ENCODE measurements at regions not wholly inside any gene's neighbourhood (a gene's known extent, or its start where the extent isn't known, plus 50 kb on each side); places are given as distances from the start of the nearest gene placed in this dataset.

GRCh38 chr2:138960191-138960590 lies 180.0 kb upstream of the NXPH2 start:
- DNase-seq (ENCODE audit: missing footprints) (no peak), ATAC-seq (no peak)
- intact Hi-C loops (cut with DNase I): no loop called here

DNA sequence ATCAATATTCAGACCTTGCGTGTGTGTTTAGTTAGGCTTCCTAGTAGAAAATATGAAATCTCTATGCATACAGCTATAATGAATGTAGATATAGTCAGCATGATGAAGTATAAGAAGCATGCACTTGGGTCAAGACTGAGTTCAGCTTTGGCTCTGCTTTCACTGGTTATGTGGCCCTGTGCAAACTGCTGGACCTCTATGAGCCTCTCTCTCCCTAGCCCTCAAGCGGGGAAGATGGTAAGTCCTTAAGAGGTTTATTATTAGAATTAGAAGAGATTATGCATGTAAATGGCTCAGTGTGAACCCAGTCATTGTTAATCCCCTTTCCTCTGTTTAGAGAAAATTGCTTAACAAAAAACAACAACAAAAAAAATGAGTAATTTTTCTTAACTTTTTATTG lies 178.8 kb upstream of the NXPH2 start:
- intact Hi-C loops (cut with DNase I): no loop called here
- no peak for ATAC-seq
- DNase-seq (ENCODE audit: missing footprints): no peak

DNA sequence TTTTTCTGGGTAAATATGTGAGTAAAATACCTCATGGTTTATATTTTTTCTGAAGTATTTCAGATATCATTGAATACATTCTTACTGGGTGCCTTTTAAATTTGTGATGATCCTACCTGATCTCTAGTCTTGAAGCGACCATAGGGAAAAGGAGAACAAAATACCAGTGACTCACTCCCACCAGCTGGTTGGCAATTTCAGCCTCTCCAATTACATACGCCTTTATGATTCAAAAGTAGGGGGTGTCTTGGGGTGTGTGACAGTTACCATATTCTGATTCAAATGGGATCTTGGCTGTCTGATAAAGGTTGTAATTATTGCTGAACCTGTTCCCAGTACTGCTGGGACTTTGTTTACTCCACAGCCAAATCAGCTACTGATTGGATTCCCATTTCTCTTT lies 175.9 kb upstream of the NXPH2 start:
- intact Hi-C loops (cut with DNase I): no loop called here
- DNase-seq (ENCODE audit: missing footprints): no peak
- no peak for ATAC-seq

DNA sequence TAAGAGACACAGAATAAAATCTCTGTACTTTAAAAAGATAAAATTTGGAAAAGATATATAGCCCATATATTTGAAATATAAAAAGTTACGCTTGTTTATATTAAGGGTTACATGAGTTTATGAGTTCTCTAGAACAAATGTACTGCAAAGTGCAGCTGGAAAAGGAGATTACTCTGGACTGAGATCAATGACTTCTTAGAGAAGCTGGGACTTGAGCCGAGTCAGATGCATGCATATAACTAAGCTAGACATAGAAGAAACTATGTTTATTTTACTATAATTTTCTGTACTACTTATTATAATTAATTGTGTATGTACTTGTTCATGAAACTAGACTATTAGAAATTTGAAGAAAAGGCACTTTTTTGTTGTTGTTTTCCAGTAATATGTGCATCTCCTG lies 170.3 kb upstream of the NXPH2 start:
- ATAC-seq (no peak), DNase-seq (ENCODE audit: missing footprints) (no peak)
- intact Hi-C loops (cut with DNase I): no loop called here

DNA sequence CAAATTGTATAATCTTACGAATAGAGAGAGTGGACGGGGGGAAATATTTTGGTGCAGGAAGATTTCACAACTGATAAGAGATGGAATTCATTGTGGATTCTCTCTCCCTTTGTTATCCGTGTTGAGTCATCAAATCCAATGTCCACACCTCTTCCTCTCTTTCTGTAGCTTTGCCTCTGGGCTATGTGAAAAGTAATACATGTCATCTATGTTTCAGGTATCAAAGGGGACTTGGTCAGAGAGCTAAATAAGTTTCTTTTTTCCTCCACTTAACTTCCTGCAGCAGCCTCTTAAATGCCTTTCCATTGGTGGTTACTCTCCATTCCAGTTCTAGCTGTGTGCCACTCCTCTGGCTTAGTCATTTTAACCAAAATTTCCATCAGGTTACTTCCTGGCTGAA lies 169.3 kb upstream of the NXPH2 start:
- ATAC-seq: no peak
- intact Hi-C loops (cut with DNase I): no loop called here

GRCh38 chr2:138948070-138948539 lies 167.9 kb upstream of the NXPH2 start:
- DNase-seq (ENCODE audit: missing footprints): no peak
- peak; percentile 16 for ATAC-seq
- intact Hi-C loops (cut with DNase I): no loop called here

More for the DNA sequence above, 169.3 kb upstream of the NXPH2 start:
- DNase-seq (ENCODE audit: missing footprints): no peak

DNA sequence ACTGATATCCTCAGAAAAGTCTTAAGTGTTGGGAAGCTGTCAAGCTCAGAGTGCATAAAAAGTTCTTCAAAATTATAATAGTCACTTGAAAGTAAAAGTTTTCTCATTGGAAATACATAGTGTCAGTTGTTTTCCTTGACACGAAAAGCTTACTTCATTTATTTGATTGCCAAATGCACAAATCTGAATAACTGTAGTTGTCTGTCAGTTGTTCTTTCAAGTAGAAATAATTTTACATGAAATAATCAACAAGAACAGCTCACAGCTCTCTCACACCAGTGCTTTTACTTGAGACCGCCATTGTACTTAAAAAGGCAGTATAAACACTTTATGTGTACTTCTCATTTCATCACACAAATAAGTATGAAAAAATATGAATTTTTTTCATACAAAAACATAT lies 163.3 kb upstream of the NXPH2 start:
- ATAC-seq (no peak), DNase-seq (ENCODE audit: missing footprints) (no peak)
- intact Hi-C loops (cut with DNase I): no loop called here

DNA sequence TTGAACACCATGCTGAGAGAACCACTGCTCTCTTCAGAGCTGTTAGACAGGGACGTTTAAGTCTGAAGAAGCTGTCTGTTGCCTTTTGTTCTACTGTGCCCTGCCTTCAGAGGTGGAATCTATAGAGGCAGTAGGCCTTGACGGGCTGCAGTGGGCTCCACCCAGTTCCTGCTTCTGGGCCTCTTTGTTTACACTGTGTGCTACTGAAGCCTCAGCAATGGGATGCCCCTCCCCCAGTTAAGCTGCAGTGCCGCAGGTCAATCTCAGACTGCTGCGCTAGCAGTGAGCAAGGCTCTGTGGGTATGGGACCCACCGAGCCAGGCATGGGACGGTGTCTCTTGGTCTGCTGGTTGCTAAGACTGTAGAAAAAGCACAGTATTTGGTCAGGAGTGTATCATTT lies 162.3 kb upstream of the NXPH2 start:
- no peak for DNase-seq (ENCODE audit: missing footprints)
- no peak for ATAC-seq
- intact Hi-C loops (cut with DNase I): no loop called here

DNA sequence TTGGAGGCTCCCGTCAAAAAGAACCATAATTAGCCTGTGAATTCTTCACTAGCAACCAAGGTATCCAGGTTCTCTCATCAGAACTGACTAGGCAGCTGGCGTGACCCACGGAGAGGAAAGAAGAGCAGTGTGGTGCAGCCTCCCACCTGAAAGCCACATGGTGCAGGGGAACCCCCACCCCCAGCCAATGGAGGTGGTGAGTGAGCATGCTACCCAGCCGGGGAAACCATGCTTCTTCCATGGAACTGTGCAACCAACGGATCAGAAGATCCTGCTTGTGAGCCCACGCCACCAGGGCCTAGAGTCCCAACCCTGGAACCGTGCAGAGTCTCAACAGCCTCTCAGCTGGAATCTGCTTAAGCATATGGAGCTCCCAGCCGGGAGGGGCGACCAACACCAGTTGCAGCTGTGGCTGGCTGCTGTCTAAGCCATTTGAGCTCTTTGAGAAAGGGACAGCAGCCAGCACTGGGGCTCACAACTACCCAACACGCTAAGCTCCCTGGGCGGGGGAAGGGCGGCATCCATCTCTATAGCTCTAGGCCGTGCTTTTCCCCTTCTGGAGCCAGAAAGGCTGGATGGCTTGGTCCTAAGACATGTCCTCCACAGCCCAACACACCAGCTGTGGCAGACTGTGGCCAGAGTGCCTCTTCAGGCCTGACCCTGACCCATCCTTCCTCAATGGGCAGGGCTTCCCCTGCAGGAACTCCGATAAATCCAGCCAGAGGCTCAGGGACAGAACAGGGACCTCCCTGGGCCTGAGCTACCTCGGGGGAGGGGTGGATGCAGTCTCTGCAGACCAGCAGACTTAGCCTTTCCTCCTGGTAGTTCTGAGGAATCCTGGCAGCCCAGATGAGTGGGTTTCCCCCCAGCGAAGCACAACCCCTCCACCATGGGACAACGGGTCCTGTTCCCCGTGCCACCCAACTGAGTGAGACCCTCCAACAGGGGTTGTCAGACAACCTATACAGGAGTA lies 151.4 kb upstream of the NXPH2 start:
- DNase-seq (ENCODE audit: missing footprints) (no peak), ATAC-seq (no peak)
- intact Hi-C loops (cut with DNase I): no loop called here

DNA sequence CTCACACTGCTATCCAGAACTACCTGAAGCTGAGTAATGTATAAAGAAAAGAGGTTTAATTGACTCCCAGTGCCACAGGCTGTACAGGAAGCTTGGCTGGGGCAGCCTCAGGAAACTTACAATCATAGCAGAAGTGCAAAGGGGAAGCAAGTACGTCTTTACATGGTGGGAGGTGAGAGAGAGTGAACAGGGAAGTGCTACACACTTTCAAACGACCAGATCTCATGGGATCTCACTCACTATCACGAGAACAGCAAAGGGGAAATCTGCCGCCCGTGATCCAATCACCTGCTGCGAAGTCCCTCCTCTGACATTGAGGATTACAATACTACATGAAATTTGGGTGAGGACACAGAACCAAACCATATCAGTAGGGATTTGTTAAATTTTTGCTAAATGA lies 150.4 kb upstream of the NXPH2 start:
- DNase-seq (ENCODE audit: missing footprints): no peak
- no peak for ATAC-seq
- intact Hi-C loops (cut with DNase I): no loop called here

GRCh38 chr2:138928374-138929021 lies 148.3 kb upstream of the NXPH2 start:
- no peak for ATAC-seq
- intact Hi-C loops (cut with DNase I): no loop called here
- no peak for DNase-seq (ENCODE audit: missing footprints)

DNA sequence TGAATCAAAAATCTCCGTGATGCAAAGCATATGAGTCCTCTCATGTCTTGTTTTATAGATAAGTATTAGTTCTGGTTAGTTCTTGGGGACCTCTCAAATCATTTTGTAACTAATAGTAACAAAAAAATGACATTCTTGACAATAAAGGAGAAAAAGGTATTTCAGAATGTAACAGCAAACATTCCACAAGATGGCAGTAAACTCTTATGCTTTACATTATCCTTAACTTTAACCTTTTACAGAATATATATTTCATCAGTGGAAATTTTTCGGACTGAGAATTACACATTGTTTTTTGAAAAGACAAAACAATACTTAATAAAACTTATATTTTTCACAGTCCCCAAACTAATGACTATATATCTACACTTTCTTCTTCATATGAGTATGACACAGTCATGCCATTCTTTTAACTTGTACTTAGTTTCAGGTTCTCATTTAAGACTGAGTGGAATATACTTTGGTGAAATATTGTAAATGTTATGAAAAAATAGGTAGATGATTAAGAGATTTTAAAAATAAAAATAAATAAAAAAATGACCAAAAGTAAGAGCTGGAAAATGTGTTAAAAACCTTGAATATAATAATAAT lies 142.9 kb upstream of the NXPH2 start:
- intact Hi-C loops (cut with DNase I): no loop called here
- ATAC-seq (no peak), DNase-seq (ENCODE audit: missing footprints) (no peak)

- no peak for DNase-seq (ENCODE audit: missing footprints)
- ATAC-seq: no peak
- intact Hi-C loops (cut with DNase I): no loop called here
Observed at GRCh38 chr2:138919120-138919747, 139.0 kb upstream of the NXPH2 start.

DNA sequence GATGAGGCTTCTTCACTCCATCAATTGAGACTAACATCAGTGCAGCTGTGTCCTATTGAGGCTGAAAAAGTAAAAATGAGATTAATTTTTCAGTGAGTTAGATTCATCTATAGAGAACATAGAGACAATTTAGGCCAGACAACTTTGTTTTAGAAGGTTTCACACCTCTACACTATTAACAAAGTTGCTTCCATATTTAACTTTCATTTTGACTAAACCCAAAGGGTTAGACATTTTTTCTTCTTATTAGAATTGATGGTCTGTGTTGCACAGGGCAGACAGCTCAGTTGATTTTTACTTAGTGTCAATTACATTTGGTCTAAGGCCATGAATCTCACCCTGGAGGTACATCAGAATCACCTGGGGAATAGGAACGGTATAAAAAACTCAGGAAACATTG lies 130.2 kb upstream of the NXPH2 start:
- DNase-seq (ENCODE audit: missing footprints) (no peak), ATAC-seq (no peak)
- intact Hi-C loops (cut with DNase I): no loop called here

GRCh38 chr2:138906549-138906948 lies 126.4 kb upstream of the NXPH2 start:
- no peak for ATAC-seq
- no peak for DNase-seq (ENCODE audit: missing footprints)
- intact Hi-C loops (cut with DNase I): no loop called here

GRCh38 chr2:138902239-138902871 lies 122.2 kb upstream of the NXPH2 start:
- ATAC-seq (no peak), DNase-seq (ENCODE audit: missing footprints) (no peak)
- intact Hi-C loops (cut with DNase I): no loop called here

DNA sequence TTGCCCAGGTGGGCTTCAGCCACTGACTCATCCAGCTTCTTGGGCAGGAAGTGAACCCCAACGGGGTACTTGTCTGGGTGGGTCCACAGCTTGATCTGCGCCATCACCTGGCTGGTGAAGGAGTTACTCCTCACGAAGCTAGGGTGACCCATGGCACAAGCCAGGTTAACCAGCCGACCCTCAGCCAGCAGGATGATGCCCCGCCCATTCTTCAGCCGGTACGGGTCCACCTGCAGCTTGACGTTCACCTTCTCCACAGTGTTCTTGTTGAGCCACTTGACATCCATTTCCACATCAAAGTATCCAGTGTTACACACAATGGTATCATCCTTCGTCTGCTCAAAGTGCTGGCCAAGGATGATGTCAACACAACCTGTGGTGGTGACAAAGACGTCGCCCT lies 121.3 kb upstream of the NXPH2 start:
- intact Hi-C loops (cut with DNase I): no loop called here

DNA sequence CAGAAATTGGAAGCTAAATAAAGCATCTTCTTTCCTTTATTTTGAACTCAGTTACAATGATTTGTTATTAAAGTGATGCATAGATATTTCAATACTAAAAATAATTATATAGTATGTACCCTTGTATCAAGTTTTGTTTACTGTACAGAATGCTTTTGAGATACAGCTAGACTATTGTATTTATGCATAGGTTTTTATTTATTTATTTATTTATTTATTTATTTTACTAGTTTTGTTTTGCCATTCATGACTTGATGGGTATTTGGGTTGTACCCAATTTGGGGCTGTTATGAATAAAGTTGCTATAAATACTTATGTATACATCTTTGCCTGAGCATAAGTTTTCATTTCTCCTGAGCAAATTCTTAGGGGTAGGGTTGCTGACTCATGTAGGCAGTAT lies 118.7 kb upstream of the NXPH2 start:
- ATAC-seq: no peak
- intact Hi-C loops (cut with DNase I): no loop called here
- no peak for DNase-seq (ENCODE audit: missing footprints)

More for the DNA sequence above, 121.3 kb upstream of the NXPH2 start:
- DNase-seq (ENCODE audit: missing footprints) (no peak), ATAC-seq (no peak)

GRCh38 chr2:138897274-138897673 lies 117.1 kb upstream of the NXPH2 start:
- intact Hi-C loops (cut with DNase I): no loop called here
- no peak for ATAC-seq

More at GRCh38 chr2:138897274-138897673, 117.1 kb upstream of the NXPH2 start:
- no peak for DNase-seq (ENCODE audit: missing footprints)

Measured in Right ventricle myocardium inferior (tissue), 1 donor.